HG03280 (cell line): ENCODE measurements at regions not wholly inside any gene's neighbourhood (a gene's known extent, or its start where the extent isn't known, plus 50 kb on each side); places are given as distances from the start of the nearest gene placed in this dataset.
"Not testable (repeated sequence)": the region's sequence is repeated elsewhere in the genome, so short reads cannot be mapped to it uniquely, and the experiment has no call there.

ENCODE experiments used
- ATAC-seq: cut with Tn5 transposase; IDR thresholded peaks from one replicate; pipeline ENCODE4 v1.9.1; 2021; ENCODE audit warnings: mild to moderate bottlenecking, moderate library complexity; ENCODE audit not compliant: unreplicated experiment

DNA sequence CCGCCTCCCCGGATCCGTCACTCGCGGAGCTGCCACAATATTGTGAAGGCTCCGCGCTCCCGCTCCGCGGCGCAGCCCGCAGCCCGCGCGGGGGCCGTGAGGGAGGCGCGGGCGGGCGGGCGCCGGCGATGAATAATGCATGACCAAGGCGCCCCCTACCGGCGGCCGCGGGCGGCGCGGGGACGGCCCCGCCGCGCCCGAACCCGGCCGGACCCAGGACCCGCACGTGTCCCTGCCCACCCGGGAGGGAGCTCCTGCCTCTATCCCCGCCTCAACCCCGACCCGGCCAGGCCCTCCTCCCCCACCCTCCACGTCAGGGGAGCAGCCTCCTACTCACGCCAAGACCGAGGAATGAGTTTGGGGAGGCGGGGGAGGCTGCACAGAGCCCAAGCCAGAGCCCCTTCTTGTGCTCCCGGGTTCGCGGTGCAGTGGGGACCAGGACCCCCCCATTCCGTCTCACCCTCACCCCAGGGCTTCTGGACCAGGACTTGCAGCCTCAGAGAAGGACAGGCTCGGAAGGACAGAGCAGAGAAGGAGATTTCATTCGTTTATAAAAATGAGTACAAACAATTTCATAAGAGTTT is 70.8 kb upstream of the CASZ1 start:
- ATAC-seq: no peak

DNA sequence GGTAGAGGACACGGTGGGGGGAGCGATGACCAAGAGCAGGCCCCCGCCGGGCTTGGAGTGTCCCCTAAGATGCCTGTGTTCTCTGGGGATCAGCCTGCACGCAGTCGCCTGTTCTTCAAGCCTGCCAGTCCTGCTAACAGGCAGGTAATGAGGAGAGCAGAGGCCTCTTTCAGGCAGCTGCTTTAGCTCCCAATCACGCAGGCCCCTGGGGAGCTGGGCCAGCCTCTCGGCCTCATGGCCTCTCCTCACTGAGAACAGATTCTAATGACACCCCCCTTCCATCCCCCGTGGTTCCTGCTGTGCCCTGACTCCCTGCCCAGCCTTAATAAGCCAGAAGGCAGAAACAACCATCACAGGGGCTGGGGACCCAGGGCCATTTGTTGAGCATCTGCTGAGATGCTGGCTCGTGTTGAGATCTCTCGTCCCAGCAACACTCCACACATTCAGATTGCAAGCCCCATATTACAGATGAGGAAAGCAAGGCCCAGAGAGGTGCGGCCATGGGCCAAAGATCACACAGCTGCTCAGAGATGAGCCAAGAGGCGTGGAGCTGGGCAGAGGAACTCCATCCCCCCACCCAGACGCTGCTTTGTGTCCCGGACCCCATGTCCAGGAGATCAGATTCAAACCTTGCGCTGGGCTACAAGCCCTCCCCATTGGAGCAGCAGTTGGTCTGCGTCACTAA is 71.6 kb upstream of the CASZ1 start:
- no peak for ATAC-seq

DNA sequence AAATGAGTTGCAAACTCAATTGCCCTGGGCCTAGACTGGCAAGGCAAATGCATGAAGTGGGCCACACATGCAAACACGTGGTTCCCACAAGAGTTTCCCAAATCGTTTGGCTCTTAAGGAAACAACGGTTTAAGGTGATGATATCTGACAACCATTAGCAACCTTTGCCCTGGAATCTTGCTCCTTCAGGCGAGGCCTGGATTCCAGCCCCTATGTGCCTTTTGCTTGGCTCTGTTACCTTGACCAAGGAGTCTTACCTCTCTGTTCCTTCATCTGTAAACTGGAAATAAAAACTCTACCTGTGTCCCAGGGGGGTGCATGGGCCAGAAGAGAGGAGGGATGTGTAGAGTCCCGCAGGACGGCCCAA is 72.1 kb upstream of the CASZ1 start:
- ATAC-seq: no peak

DNA sequence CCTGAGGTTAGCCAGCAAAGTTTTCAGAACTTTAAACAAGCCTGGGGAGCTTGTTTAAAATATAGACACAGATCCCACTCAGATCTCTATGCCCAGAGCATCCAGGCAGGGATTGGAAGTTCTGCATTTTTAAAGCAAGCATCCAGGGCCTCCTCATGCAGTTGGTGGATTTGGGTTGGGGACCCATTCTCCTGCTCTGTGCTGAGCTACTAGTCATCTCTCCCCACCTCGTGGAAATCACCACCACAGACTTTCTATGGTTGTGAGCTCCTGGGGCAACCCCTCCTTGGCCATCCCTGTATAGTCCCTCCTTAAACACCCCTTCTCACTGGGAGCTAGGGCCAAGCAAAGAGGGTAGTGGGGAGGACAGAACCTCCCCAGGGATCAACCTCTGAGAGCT is 73.5 kb upstream of the CASZ1 start:
- ATAC-seq: no peak

DNA sequence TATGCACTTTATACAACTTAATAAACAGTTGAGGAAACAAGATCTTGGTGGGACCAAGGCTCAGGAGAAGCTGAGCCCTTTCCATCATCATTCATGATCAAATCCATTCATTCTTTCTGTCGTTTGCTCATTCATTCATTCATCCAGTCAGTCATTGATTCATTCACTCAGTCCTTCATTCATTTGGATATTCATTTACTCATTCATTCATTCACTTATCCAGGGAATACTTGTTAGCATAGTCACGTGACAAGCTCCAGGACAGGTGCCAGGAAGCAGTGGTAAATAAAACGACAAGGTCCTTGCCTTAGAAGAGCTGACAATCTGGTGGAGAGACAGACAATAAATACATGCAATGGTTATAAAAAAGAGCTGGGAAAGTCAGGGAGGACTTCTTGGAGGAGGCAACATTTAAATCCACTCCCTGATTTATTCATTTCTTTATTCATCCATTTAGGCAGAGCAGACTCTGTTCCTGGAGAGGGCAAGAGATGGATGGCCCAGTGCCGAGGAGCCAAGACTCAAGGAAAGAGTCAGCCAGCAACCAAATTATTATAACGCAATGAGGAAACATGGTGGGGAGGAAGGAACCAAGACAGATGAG is 74.1 kb upstream of the CASZ1 start:
- no peak for ATAC-seq

DNA sequence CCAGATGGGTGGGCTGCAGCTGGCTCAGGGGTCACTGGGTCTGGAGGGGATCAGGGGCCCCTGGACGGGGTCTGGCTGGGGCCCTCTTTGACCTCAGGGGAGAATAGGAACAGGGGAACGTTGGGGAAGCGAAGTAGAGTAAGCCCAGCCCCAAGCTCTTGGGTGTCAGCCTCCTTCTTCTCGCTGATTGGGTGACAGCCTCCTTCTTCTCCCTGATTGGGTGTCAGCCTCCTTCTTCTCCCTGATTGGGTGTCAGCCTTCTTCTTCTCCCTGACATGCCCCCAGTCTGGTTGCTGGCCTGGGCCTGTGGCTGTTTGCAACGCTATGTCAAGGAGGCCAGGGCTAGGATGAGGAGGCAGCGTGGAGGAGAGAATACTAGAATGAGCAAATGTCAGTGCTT is 76.7 kb upstream of the CASZ1 start:
- no peak for ATAC-seq

DNA sequence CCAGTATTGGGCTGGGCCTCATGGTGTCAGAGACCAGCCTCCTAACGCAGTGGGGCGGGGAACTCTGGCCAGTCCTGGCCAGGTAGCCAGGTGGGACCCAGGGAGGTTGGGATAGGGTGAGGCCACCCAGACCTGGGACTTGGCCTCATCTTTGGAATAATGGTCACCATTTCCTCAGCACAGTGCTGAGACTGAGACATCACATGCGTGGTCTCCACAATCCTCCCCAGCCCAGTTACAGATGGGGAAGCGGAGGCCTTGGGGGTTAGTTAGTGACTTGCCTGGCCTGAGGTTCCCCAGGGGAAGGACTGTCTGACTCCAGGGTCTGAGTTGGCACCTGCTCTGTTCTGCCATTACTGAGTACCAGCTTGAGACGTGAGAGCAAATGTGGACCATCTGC is 77.9 kb upstream of the CASZ1 start:
- no peak for ATAC-seq

DNA sequence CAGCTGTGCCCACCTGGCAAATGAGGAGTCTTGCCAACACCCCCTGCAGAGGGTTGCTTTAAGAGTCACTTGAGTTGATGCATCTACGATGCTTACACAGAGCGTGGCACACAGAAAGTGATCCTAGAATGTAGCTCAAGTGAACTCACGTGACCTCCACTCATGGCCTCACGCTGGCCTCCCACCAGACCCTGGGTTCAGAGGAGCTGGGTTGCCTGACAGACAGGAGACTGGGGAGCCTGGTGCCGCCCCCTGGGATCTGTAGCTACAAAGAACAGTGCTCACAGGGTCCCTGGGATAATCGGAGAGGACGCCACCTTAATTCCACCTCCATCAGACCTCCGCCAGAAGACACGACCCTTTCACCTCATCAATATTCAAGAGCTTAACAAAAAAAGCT is 81.4 kb upstream of the CASZ1 start:
- no peak for ATAC-seq

DNA sequence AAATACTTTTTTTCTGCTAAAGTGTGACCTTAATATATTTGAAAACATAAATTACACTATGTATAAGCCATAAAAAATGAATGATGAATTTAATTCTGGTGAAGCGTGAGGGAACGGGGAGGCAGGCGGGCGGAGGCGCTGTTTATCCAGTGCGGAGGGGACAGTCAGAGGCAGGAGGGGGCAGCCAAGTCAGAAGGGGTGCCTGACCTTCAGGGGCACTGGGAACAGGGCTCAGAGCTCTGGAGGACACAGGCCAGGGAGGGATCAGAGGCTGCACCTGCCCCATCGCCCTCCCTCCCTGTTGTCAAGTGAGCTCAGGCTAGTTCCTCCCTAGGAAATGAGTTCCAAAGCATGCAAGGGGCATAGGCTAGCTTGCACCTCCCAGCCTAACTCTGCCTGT is 82.0 kb upstream of the CASZ1 start:
- no peak for ATAC-seq

DNA sequence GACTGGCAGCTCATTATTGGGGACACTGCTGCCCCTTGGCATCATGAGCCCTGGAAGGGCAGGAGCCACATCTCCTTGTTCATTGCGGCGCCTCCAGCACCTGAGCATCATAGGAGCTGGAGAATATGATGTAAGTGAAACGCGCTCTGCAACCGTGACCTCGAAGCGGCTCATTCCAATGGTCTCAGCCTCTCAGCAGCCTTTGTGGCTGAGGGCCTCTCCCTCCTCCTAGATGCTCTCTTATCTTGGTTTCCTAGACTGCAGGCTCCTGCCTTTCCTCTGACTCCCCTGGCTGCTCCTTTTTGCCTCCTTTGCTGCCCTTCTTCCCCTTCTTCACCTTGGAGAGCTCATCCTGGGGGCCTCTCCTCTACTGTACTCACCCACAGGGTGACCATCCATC is 83.6 kb upstream of the CASZ1 start:
- ATAC-seq: no peak

DNA sequence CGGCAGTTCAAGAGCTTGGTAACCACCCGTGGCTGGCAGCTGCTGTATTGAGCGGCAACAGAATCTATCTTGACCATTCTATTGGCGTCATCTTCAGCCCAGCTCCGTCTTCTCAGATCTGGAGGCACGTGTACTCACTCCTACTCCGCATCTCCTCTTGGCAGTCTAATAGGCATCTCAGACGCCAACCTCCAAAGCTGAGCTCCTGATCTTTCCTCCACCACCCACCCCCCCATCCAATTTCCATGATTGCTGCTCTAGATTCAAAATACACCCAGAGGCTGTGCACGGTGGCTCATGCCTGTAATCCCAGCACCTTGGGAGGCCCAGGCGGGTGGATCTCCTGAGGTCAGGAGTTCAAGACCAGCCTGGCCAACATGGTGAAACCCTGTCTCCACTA is 84.6 kb upstream of the CASZ1 start:
- ATAC-seq: no peak

DNA sequence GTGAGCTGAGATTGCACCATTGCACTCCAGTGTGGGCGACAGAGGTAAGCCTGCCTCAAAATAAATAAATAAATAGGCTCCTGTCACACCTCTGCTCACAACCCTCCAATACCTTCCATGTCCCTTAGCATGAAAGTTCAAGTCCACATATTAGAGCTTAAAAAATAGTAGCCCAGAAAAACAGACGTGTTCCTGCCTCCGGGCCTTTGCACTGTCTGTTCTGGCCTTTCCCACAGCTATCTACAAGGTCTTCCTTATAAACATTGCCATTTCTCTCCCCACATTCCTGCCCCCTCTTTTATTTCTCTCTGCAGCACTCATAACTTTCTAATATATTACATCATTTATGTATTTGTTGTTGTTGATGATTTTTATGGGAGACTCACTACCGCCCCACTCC is 85.6 kb upstream of the CASZ1 start:
- no peak for ATAC-seq

DNA sequence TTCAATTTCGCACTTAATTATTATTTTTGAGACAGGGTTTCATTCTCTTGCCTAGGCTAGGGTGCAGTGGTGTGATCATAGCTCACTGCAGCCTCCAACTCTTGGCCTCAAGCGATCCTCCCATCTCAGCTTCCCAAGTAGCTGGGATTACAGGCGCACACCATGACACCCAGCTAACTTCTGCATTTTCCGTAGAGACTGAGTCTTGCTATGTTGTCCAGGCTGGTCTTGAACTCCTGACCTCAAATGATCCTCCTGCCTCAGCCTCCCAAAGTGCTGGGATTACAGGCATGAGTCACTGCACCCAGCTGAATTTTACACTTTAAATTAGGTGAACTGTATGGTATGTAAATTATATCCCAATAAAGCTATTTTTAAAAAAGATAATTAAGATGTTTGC is 90.6 kb upstream of the CASZ1 start:
- ATAC-seq: not testable (repeated sequence)

DNA sequence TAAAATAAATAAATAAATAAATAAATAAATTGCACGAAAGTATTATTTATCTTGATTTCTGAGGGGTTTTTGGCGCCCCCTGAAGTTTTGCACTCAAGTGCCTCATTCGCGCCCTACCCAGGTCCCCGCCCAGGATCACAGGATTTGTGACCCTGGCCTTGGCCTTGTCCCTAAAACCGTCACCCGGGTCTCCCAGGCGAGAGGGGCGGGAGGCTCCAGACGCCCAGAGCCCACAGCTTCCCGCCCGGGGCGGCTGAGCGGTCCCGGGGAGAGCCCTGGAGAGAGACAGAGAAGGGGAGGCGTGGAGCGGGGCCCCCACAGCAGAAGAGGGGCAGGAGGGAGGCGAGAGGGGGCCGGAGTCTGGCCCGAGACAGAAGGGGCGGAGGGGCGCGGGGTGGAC is 91.8 kb upstream of the CASZ1 start:
- no peak for ATAC-seq

DNA sequence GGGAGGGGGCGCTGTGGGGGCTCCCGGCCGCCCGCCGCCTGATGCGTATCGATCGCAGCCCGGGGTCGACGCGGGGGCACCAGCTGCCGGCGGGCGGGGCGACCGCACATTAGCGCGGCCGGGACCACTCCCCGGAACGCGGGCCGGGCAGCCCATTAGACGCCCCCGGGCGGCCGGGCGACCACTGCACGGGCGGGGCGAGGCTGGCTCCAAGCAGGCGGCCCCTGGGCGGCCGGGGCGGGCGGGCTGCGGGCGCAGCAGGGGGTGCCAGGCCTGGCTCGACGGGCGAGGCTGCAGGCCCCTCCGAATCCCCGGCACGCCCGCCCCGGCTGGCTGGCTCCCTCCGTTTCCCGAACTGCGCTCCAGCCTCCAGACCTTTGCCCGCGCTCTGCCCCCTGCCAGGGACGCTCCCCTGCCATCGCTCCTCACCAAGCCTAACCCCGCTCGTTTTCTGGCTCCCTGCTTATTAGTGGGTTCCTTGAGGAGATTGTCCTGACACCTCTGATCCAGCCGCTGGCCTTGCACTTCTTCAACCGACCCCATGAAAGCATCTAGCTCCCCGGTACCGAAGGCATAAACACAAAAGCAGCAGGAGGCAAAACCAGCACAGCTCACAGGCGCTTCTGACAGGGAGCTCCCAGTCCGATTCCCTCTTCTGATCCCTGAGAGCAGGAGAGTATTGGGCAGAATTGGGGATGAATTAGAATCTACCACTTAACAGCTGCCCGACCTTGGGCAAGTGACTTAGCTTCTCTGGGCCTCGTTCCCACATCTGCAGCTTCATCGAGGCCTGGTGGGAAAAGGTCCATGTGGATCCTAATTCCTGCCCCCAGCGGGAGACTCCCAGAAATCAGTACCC is 92.6 kb upstream of the CASZ1 start:
- ATAC-seq: no peak

DNA sequence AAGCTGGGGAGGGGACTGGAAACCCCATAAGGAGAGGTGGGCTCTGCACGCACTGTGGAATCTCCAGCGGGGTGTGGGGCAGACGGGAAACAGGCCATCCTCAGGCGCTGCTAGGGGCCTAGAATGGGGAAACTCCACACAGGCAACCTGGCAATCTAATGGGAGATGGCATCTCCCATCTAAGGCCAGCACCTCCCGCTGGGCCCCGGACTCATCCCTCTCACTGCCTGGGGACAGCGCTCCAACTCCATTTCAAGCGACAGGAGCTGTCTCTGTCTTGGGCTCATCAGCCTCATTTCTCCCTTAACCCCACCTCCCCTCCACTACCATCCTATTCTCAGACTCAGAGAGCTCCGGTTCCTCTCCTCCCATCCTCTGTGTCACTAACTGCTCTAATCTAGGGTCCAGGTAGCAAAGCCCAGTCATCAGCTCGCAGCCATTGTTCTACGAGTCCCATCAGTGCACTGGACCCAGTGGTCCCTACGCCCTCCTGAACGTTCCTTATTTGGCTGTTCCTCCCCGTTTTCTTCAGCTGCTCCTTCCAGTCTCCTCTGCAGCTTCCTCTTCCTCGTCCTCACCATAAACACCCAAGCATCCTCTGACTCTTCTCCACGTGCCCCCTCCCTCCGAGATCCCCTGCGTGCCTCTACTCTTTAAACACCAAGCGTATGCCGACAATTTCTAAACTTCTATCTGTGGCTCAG is 93.4 kb upstream of the CASZ1 start:
- ATAC-seq: no peak

DNA sequence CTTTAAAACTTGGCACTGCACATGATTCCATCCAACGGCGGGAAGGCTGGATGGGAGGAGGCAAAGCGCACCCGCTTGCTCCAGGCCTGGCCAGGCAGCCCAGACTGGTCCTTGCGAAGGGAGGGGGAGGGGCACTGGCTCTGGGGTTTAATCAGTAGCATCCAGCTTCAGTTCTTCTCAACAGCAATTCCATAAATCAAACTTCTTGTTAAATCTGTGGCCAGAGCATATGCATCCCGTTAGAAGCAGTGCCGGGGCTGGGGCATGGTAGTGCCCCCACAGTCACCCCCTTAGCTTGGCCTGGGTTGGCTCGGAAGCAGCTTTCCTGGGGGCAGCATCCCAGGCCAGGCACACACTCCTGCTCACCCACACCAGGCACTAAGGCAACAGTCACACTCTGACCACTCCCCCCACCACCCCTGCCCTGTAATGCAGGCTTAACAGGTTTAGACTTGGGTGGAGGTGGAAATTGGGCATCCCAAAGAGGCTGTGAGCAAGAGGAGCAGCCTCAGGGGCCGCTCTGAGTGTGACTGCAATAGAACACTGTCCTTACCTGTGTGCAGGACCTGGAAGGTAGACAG is 94.1 kb upstream of the CASZ1 start:
- no peak for ATAC-seq

DNA sequence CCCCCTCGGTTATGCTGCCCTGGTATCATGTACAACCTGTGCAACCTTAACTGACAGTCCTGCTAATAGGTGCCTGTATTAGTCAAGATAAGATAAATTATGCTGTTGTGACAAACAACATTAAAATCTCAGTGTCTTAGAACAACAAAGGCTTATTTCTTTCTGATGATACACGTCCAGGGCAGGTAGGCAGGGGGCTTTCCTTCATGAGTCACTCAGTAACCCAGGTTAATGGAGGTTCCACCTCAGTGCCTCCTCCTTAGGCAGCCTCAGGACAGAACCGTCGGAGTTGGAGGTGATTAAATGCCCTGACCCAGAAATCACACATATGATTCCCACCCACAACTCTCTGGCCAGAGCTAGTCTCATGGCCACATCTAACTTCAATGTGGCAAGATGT is 94.6 kb upstream of the CASZ1 start:
- ATAC-seq: no peak

DNA sequence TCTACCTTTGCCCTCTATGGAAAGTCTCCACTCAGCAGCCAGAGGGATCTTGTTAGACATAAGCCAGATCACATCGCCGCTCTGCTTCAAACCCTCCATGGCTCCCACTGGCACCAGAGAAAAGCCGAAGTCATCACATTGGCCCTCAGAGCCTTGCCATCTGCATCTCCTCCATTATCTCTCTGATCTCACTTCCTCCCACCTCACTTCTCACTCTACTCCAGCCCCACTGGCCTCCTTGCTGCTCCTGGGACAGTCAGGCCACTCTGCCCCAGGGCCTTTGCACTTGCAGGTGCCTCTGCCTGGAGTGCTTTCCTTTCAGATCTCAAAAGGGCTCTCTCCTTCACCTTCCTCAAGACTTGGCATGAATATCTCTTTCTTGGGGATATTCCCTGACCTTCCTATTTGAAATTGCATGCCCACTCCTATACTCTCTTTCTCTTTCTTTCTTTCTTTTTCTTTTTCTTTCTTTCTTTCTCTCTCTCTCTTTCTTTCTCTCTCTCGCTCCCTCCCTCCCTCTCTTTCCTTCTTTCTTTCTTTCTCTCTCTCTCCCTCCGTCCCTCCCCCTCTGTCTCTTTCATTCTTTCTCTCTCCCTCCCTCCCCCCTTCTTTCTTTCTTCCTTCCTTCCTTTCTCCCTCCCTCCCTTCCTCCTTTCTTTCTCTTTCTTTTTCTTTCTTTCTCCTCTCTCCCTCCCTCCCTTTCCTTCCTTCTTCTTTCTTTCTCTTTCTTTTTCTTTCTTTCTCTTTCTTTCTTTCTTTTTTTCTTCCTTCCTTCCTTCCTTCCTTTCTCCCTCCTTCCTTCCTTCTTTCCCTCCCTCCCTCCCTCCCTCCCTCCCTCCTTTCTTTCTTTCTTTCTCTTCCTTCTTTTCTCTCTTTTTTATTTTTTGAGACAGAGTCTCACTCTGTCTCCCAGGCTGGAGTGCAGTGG is 96.0 kb upstream of the CASZ1 start:
- ATAC-seq: no peak

DNA sequence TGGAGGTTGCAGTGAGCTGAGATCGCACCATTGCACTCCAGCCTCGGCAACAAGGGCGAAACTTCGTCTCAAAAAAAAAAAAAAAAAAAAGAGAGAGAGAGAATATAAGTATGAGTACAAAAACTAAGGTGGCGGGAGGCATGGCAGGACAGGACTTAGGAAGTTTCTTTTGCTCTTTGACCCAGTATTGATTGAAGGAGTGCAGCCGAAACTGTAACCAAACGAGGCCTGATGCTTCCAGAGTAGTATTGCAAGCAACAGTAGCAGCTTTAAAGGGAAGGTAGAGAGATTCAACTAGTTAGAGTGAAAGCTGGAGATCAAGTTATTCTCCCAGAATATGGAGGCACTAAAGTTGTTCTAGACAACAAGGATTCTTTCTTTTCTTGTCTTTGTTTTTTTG is 99.2 kb upstream of the CASZ1 start:
- no peak for ATAC-seq
